GM19043 (cell line): ENCODE measurements at regions not wholly inside any gene's neighbourhood (a gene's known extent, or its start where the extent isn't known, plus 50 kb on each side); places are given as distances from the start of the nearest gene placed in this dataset.
"Not testable (repeated sequence)": the region's sequence is repeated elsewhere in the genome, so short reads cannot be mapped to it uniquely, and the experiment has no call there.

Experiments
- ATAC-seq: cut with Tn5 transposase; IDR thresholded peaks from one replicate; pipeline ENCODE4 v1.9.1; 2021; ENCODE audit warnings: low read depth; ENCODE audit not compliant: unreplicated experiment

GRCh38 chr13:54383604-54384003 is 1355.0 kb downstream of the OLFM4 start:
- ATAC-seq = no peak

- ATAC-seq = no peak
These were observed 1359.0 kb downstream of the OLFM4 start for GRCh38 chr13:54387625-54388024.

GRCh38 chr13:54390841-54391240 is 1362.2 kb downstream of the OLFM4 start:
- ATAC-seq = no peak

- ATAC-seq = no peak
These were observed 1365.6 kb downstream of the OLFM4 start for GRCh38 chr13:54394085-54394700.

GRCh38 chr13:54394908-54395307 is 1366.3 kb downstream of the OLFM4 start:
- ATAC-seq = no peak

GRCh38 chr13:54402495-54402894 is 1373.9 kb downstream of the OLFM4 start:
- no peak for ATAC-seq

- ATAC-seq = no peak
These were observed 1387.2 kb downstream of the OLFM4 start for GRCh38 chr13:54415753-54416366.

- not testable (repeated sequence) for ATAC-seq
These were observed 1394.3 kb downstream of the OLFM4 start for GRCh38 chr13:54422946-54423345.

GRCh38 chr13:54424344-54424743 is 1395.7 kb downstream of the OLFM4 start:
- ATAC-seq = no peak

- ATAC-seq = no peak
These were observed 1405.0 kb downstream of the OLFM4 start for GRCh38 chr13:54433493-54434206.

GRCh38 chr13:54440853-54441400 is 1412.3 kb downstream of the OLFM4 start:
- ATAC-seq = not testable (repeated sequence)

- no peak for ATAC-seq
These were observed 1416.8 kb downstream of the OLFM4 start for GRCh38 chr13:54445453-54445852.

- ATAC-seq = no peak
These were observed 1417.3 kb downstream of the OLFM4 start for GRCh38 chr13:54445865-54446264.

GRCh38 chr13:54449922-54450321 is 1421.3 kb downstream of the OLFM4 start:
- no peak for ATAC-seq

GRCh38 chr13:54484166-54484565 is 1455.6 kb downstream of the OLFM4 start:
- ATAC-seq = no peak

GRCh38 chr13:54486421-54487166 is 1458.0 kb downstream of the OLFM4 start:
- ATAC-seq = no peak

GRCh38 chr13:54489359-54489758 is 1460.7 kb downstream of the OLFM4 start:
- ATAC-seq = no peak

- ATAC-seq = no peak
These were observed 1464.4 kb downstream of the OLFM4 start for GRCh38 chr13:54492995-54493394.

GRCh38 chr13:54511366-54511765 is 1482.8 kb downstream of the OLFM4 start:
- no peak for ATAC-seq

GRCh38 chr13:54513254-54513653 is 1484.6 kb downstream of the OLFM4 start:
- ATAC-seq = no peak

- no peak for ATAC-seq
These were observed 1507.5 kb downstream of the OLFM4 start for GRCh38 chr13:54536112-54536511.
